Stomach (tissue), 8 donors: ENCODE measurements at regions not wholly inside any gene's neighbourhood (a gene's known extent, or its start where the extent isn't known, plus 50 kb on each side); places are given as distances from the start of the nearest gene placed in this dataset.
A peak's percentile ranks its signal among the peaks of the same experiment; 100 is the strongest.

Source experiments
- DNase-seq, 2 donors: peaks; one replicate each; pipeline versions ENCODE4 v3.0.0 to v3.0.0-alpha.2; 2013 to 2019
- H3K27ac ChIP-seq, 5 donors: fragments of 200-600 bp in 4 of 5; sonication (generic) in 4 of 5; one replicate each; pipeline ENCODE4 v1.5.1; 2013 to 2019; ENCODE audit warnings: mild to moderate bottlenecking in 1 of 5, moderate library complexity in 1 of 5
- H3K27me3 ChIP-seq, 3 donors: fragments of 200-600 bp; sonication (generic); one replicate each; pipeline ENCODE4 v1.5.1; 2017 to 2019; ENCODE audit warnings: mixed run types in 1 of 3
- H3K36me3 ChIP-seq, 4 donors: fragments of 200-600 bp; sonication (generic); 1 replicate in 3 of 4; 2 replicates in 1 of 4; pipeline ENCODE4 v1.5.1; 2016 to 2019
- H3K4me1 ChIP-seq, 4 donors: fragments of 200-600 bp; sonication (generic); one replicate each; pipeline ENCODE4 v1.5.1; 2016 to 2019
- H3K4me3 ChIP-seq, 4 donors: fragments of 200-600 bp; sonication (generic) in 3 of 4; one replicate each; pipeline ENCODE4 v1.5.1; 2016 to 2019; ENCODE audit warnings: mild to moderate bottlenecking in 1 of 4
- H3K9me3 ChIP-seq, 4 donors: fragments of 200-600 bp; sonication (generic); one replicate each; pipeline ENCODE4 v1.5.1; 2016 to 2019
- EP300 ChIP-seq: sonication (generic); formaldehyde crosslinking; IDR thresholded peaks from one replicate; pipeline ENCODE4 v1.6.1; 2017; ENCODE audit warnings: antibody characterized with exemption
- POLR2A ChIP-seq, 4 donors: fragments of 450-650 bp; IDR thresholded peaks; one replicate each; pipeline ENCODE4 v1.6.1; 2016; ENCODE audit warnings: antibody characterized with exemption in 4 of 4, control low read depth in 2 of 4, mild to moderate bottlenecking in 1 of 4, moderate library complexity in 1 of 4
- POLR2AphosphoS5 ChIP-seq, 3 donors: sonication (generic); formaldehyde crosslinking; IDR thresholded peaks; one replicate each; pipeline ENCODE4 v1.6.1; 2016; ENCODE audit warnings: antibody characterized with exemption in 3 of 3
- WGBS, 5 donors: extraction: QIAGEN DNeasy Blood & Tissue Kit in 3 of 5; methylation state at CpG; one replicate each; pipeline versions ENCODE4 v1.1.5 to v1.1.7; 2013 to 2018; 5-methylcytosine and 5-hydroxymethylcytosine counted together
- intact Hi-C: fragments of 100-400 bp; cut with DNase I; formaldehyde crosslinking; loops from one replicate; pipeline ENCODE4 v1.15.1; 2023; ENCODE audit warnings: low total_unique reads
- TF ChIP-seq, protein P1 (sequence below), 7 experiments: fragments of 450-650 bp in 4 of 7; fragments of 200-600 bp in 3 of 7; sonication (generic) in 3 of 7; IDR thresholded peaks; one replicate each; pipeline ENCODE4 v1.5.1; 2016 to 2019; ENCODE audit warnings: antibody characterized with exemption in 7 of 7, control low read depth in 2 of 7, mild to moderate bottlenecking in 1 of 7
- donor health status: healthy with polysubstance abuse.
- donor health status: Bipolar disorder and iron deficiency.
- donor health status: healthy.

- TF ChIP-seq POLR2AphosphoS5 (IDR thresholded peaks at IDR 0.05) (no peak), POLR2A (IDR thresholded peaks at IDR 0.05) (no peak), EP300 (no peak)
- TF ChIP-seq, protein P1, sequence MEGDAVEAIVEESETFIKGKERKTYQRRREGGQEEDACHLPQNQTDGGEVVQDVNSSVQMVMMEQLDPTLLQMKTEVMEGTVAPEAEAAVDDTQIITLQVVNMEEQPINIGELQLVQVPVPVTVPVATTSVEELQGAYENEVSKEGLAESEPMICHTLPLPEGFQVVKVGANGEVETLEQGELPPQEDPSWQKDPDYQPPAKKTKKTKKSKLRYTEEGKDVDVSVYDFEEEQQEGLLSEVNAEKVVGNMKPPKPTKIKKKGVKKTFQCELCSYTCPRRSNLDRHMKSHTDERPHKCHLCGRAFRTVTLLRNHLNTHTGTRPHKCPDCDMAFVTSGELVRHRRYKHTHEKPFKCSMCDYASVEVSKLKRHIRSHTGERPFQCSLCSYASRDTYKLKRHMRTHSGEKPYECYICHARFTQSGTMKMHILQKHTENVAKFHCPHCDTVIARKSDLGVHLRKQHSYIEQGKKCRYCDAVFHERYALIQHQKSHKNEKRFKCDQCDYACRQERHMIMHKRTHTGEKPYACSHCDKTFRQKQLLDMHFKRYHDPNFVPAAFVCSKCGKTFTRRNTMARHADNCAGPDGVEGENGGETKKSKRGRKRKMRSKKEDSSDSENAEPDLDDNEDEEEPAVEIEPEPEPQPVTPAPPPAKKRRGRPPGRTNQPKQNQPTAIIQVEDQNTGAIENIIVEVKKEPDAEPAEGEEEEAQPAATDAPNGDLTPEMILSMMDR (IDR thresholded peaks at IDR 0.05) = no peak
Observed at GRCh38 chr9:119853126-119853525, 483.9 kb upstream of the BRINP1 start.

DNA sequence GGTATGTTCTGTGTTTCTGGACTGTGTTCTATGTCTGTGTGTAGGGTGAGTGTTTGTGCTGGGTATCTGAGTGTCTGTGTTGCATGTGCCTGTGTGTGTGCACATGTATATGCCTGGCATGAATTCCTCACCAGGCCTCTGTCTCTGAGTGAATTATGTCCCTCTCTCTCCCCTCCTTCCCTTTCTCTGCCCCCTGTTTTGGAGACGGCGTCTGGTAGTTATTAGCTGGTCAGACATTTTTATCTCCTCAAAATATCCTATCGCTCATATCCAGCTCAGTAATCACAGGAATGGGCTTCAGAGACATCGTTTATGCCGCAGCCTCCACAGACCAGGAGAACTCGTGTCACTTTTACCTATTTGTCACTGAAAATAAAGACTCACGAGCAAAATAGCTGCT, 483.2 kb upstream of the BRINP1 start:
- intact Hi-C loops = no loop called here
- no peaks in the 10 kb centered on the region for H3K36me3 ChIP-seq
- 53 to 65% (median 57%) methylated on average over 7 of the region's 7 CpGs for WGBS, 5 donors
- H3K27me3 ChIP-seq = no peaks in the 10 kb centered on the region
- no peak overlapping the region for H3K27ac ChIP-seq
- H3K4me3 ChIP-seq = no peak overlapping the region
- TF ChIP-seq POLR2AphosphoS5 (IDR thresholded peaks at IDR 0.05) (no peak), EP300 (no peak), POLR2A (IDR thresholded peaks at IDR 0.05) (no peak)
- TF ChIP-seq, protein P1 (IDR thresholded peaks at IDR 0.05) = no peak
- no peaks in the 10 kb centered on the region for H3K9me3 ChIP-seq
- H3K4me1 ChIP-seq = no peaks in the 10 kb centered on the region
- no peak for DNase-seq

More at GRCh38 chr9:119853126-119853525, 483.9 kb upstream of the BRINP1 start:
- no peak for DNase-seq
- no peak overlapping the region for H3K4me3 ChIP-seq
- intact Hi-C loops = no loop called here
- no peaks in the 10 kb centered on the region for H3K9me3 ChIP-seq
- no peaks in the 10 kb centered on the region for H3K36me3 ChIP-seq
- no peaks in the 10 kb centered on the region for H3K4me1 ChIP-seq
- H3K27ac ChIP-seq = no peak overlapping the region
- no peaks in the 10 kb centered on the region for H3K27me3 ChIP-seq

GRCh38 chr9:119844431-119844830, 475.2 kb upstream of the BRINP1 start:
- H3K9me3 ChIP-seq = peaks cover 0 to 10% (median 5%) of the 10 kb centered on the region in 4 donors
- intact Hi-C loops = no loop called here
- peaks cover 0 to 6% (median 0%) of the 10 kb centered on the region in 4 donors for H3K4me1 ChIP-seq
- H3K27me3 ChIP-seq = no peaks in the 10 kb centered on the region
- WGBS, 5 donors = 64 to 81% (median 72%) methylated on average over 3 of the region's 3 CpGs
- H3K36me3 ChIP-seq = no peaks in the 10 kb centered on the region
- no peak for DNase-seq
- no peak for TF ChIP-seq EP300
- TF ChIP-seq, protein P1 (IDR thresholded peaks at IDR 0.05) = no peak
- TF ChIP-seq POLR2A (IDR thresholded peaks at IDR 0.05) = no peak
- H3K4me3 ChIP-seq = no peak overlapping the region
- H3K27ac ChIP-seq = no peak overlapping the region

- TF ChIP-seq EP300 = no peak
- TF ChIP-seq POLR2AphosphoS5 (IDR thresholded peaks at IDR 0.05) = peak in 1 of 3 donors; percentile 16
- TF ChIP-seq, protein P1 (IDR thresholded peaks at IDR 0.05) = no peak
- TF ChIP-seq POLR2A (IDR thresholded peaks at IDR 0.05) = no peak
- DNase-seq = peak in 1 of 2 donors; percentile 25
- WGBS, 5 donors = 40 to 54% (median 51%) methylated on average over 2 of the region's 2 CpGs
Observed at GRCh38 chr9:119841016-119841415, 471.8 kb upstream of the BRINP1 start.

More at GRCh38 chr9:119841016-119841415, 471.8 kb upstream of the BRINP1 start:
- no peaks in the 10 kb centered on the region for H3K9me3 ChIP-seq
- intact Hi-C loops = no loop called here
- no peak overlapping the region for H3K27ac ChIP-seq
- no peaks in the 10 kb centered on the region for H3K27me3 ChIP-seq
- H3K4me3 ChIP-seq = no peak overlapping the region
- peaks cover 0 to 6% (median 0%) of the 10 kb centered on the region in 4 donors for H3K4me1 ChIP-seq
- no peaks in the 10 kb centered on the region for H3K36me3 ChIP-seq
